Esophagus muscularis mucosa (tissue), 4 donors: ENCODE measurements at regions not wholly inside any gene's neighbourhood (a gene's known extent, or its start where the extent isn't known, plus 50 kb on each side); places are given as distances from the start of the nearest gene placed in this dataset.

ENCODE experiments used
- EP300 ChIP-seq: sonication (generic); formaldehyde crosslinking; IDR thresholded peaks from one replicate; pipeline ENCODE4 v1.6.1; 2017; ENCODE audit warnings: antibody characterized with exemption
- POLR2A ChIP-seq: fragments of 450-650 bp; IDR thresholded peaks from one replicate; pipeline ENCODE4 v1.6.1; 2017; ENCODE audit warnings: antibody characterized with exemption, moderate library complexity, mild to moderate bottlenecking, low read depth
- TF ChIP-seq, protein P1 (sequence below), 3 experiments: fragments of 200-600 bp in 2 of 3; fragments of 450-650 bp in 1 of 3; sonication (generic) in 2 of 3; IDR thresholded peaks; one replicate each; pipeline ENCODE4 v1.5.1; 2017 to 2019; ENCODE audit warnings: antibody characterized with exemption in 3 of 3, mild to moderate bottlenecking in 2 of 3, moderate library complexity in 1 of 3

DNA sequence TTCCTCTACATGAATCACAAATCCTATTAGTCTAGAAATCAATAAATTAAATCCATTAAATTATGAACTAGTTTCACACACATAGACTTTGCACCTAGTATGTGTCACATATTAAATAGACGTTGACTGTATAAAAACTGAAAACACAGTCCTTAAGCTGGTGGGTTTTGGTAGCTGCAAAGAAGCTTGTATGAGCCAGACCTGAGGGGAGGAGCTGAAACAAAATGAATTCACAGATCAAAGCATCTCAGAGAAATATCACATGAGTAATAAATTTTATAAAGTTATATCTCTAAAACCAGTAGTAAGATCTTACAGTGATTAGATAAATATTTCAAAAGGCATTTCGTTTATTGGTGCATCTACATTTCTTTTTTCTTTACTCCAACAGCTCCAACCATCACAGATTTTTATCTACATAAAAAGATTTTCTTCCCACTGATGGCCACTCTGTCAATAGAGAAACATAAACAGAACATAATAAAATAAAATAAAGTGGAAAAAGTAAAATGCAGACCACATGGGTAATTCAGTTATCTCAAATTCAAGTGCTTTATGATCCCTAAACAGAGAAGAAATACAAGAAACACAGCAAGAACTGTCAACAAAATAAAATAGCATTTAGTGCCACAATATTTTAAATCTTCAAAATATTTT, 420.0 kb upstream of the CYRIA start:
- TF ChIP-seq, protein P1, sequence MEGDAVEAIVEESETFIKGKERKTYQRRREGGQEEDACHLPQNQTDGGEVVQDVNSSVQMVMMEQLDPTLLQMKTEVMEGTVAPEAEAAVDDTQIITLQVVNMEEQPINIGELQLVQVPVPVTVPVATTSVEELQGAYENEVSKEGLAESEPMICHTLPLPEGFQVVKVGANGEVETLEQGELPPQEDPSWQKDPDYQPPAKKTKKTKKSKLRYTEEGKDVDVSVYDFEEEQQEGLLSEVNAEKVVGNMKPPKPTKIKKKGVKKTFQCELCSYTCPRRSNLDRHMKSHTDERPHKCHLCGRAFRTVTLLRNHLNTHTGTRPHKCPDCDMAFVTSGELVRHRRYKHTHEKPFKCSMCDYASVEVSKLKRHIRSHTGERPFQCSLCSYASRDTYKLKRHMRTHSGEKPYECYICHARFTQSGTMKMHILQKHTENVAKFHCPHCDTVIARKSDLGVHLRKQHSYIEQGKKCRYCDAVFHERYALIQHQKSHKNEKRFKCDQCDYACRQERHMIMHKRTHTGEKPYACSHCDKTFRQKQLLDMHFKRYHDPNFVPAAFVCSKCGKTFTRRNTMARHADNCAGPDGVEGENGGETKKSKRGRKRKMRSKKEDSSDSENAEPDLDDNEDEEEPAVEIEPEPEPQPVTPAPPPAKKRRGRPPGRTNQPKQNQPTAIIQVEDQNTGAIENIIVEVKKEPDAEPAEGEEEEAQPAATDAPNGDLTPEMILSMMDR (IDR thresholded peaks at IDR 0.05), result no peak
- no peak for TF ChIP-seq POLR2A
- TF ChIP-seq EP300, result no peak
